Loucy (cell line): ENCODE measurements at regions not wholly inside any gene's neighbourhood (a gene's known extent, or its start where the extent isn't known, plus 50 kb on each side); places are given as distances from the start of the nearest gene placed in this dataset.

Experiments used
- H2AFZ ChIP-seq: fragments of 200-600 bp; sonication (generic); 2 replicates; pipeline ENCODE4 v1.6.0; 2016; ENCODE audit warnings: antibody characterized with exemption, mild to moderate bottlenecking, low read length, moderate library complexity
- H3F3A ChIP-seq: fragments of 200-600 bp; 2 replicates; pipeline ENCODE4 v1.6.0; 2016; ENCODE audit warnings: antibody characterized with exemption, low read depth, mild to moderate bottlenecking
- H3K27me3 ChIP-seq: fragments of 200-600 bp; sonication (generic); 2 replicates; pipeline ENCODE4 v1.6.1; 2014; ENCODE audit warnings: low read length, mild to moderate bottlenecking; ENCODE audit not compliant: insufficient read depth, poor library complexity, severe bottlenecking
- H3K36me3 ChIP-seq: fragments of 200-600 bp; sonication (generic); 2 replicates; pipeline ENCODE4 v1.6.1; 2016; ENCODE audit warnings: low read length; ENCODE audit not compliant: insufficient read depth
- H3K4me1 ChIP-seq: fragments of 200-600 bp; sonication (generic); 2 replicates; pipeline ENCODE4 v1.5.1; 2014; ENCODE audit warnings: low read length, mild to moderate bottlenecking; ENCODE audit not compliant: insufficient read depth, poor library complexity, severe bottlenecking
- H3K4me2 ChIP-seq: fragments of 200-600 bp; sonication (generic); 2 replicates; pipeline ENCODE4 v1.6.0; 2014; ENCODE audit warnings: antibody characterized with exemption, low read length, low read depth, mild to moderate bottlenecking; ENCODE audit not compliant: poor library complexity, severe bottlenecking
- H3K4me3 ChIP-seq: fragments of 200-600 bp; sonication (generic); 2 replicates; pipeline ENCODE4 v1.5.1; 2014; ENCODE audit warnings: low read length, mild to moderate bottlenecking, mixed read lengths; ENCODE audit not compliant: poor library complexity, severe bottlenecking
- H3K79me2 ChIP-seq: fragments of 200-600 bp; sonication (generic); 2 replicates; pipeline ENCODE4 v1.6.1; 2014; ENCODE audit warnings: low read length; ENCODE audit not compliant: insufficient read depth
- H3K9ac ChIP-seq: fragments of 200-600 bp; sonication (generic); 2 replicates; pipeline ENCODE4 v1.6.0; 2014; ENCODE audit warnings: mild to moderate bottlenecking, low read depth, low read length, moderate library complexity; ENCODE audit not compliant: poor library complexity, severe bottlenecking
- H3K9me2 ChIP-seq: fragments of 200-600 bp; sonication (generic); replicated peaks from 2 replicates; pipeline ENCODE4 v1.6.1; 2016; ENCODE audit warnings: low read depth, low read length, mixed read lengths
- H3K9me3 ChIP-seq: fragments of 200-600 bp; sonication (generic); 2 replicates; pipeline ENCODE4 v1.6.1; 2014; ENCODE audit warnings: mild to moderate bottlenecking, antibody characterized with exemption, low read length, low read depth; ENCODE audit not compliant: insufficient read depth
- H4K20me1 ChIP-seq: fragments of 200-600 bp; sonication (generic); 2 replicates; pipeline ENCODE4 v1.6.0; 2014; ENCODE audit warnings: antibody characterized with exemption, low read length, mild to moderate bottlenecking; ENCODE audit not compliant: insufficient read depth, poor library complexity, severe bottlenecking
- EZH2phosphoT487 ChIP-seq: fragments of 200-600 bp; IDR thresholded peaks from 2 replicates; pipeline ENCODE4 v1.6.1; 2018; ENCODE audit warnings: antibody characterized with exemption, mild to moderate bottlenecking, moderate library complexity, borderline replicate concordance
- TF ChIP-seq, protein P1 (sequence below): fragments of 200-600 bp; sonication (generic); conservative IDR thresholded peaks from 2 replicates; pipeline ENCODE4 v1.5.1; 2014; ENCODE audit warnings: mild to moderate bottlenecking, antibody characterized with exemption, low read length

DNA sequence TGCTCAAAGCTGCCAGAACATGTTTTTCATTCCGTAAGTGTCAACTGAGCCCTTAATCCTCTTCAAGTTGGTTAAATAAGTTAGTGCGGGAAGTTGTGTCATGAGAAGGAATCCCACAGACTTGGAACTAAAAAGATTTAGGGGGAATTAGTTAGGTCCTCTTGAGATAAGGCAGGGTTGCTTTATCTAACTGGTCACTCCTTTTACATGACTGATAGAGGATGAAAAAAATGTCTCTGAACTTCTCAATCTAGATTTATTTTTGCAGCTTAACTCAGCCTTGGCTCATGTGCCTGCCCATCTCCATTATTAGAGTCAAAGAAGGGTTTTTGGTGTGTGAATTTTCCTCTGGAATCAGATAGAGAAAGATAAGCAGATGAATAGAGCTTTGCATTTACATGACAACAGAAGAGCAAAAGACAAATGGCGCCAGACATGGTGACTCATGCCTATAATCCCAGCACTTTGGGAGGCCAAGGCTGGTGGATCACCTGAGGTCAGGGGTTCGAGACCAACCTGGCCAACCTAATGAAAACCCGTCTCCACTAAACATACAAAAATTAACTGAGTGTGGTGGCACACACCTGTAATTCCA lies 882.9 kb downstream of the RPA4 start:
- TF ChIP-seq, protein P1, sequence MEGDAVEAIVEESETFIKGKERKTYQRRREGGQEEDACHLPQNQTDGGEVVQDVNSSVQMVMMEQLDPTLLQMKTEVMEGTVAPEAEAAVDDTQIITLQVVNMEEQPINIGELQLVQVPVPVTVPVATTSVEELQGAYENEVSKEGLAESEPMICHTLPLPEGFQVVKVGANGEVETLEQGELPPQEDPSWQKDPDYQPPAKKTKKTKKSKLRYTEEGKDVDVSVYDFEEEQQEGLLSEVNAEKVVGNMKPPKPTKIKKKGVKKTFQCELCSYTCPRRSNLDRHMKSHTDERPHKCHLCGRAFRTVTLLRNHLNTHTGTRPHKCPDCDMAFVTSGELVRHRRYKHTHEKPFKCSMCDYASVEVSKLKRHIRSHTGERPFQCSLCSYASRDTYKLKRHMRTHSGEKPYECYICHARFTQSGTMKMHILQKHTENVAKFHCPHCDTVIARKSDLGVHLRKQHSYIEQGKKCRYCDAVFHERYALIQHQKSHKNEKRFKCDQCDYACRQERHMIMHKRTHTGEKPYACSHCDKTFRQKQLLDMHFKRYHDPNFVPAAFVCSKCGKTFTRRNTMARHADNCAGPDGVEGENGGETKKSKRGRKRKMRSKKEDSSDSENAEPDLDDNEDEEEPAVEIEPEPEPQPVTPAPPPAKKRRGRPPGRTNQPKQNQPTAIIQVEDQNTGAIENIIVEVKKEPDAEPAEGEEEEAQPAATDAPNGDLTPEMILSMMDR: no peak
- no peak for TF ChIP-seq EZH2phosphoT487
- H3K27me3 ChIP-seq: no peaks in the 10 kb centered on the region

DNA sequence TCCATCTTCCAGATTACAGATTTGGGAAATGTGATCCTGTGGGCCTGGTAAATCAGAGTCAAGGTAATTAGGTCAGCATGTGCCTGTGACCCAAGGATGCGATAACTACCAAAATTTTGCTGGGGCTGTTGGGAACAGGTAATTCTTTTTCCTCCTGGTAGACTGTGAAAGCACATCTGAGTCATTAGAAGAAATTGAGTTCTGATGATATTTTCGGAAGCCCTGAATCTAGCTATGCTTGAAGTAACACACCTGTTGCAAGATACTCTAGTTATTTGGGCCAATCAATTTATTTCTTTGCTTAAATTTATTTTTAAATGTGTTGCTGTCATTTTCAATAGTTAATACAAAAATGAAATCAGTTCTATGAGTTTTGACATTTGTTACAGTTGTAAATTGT lies 903.6 kb downstream of the RPA4 start:
- Histone ChIP-seq H3K36me3 (no peaks in the 10 kb centered on the region), H3K9me3 (no peaks in the 10 kb centered on the region), H3K79me2 (no peaks in the 10 kb centered on the region), H3K4me3 (no peak overlapping the region), H4K20me1 (no peaks in the 10 kb centered on the region), H3K4me1 (no peaks in the 10 kb centered on the region), H3K4me2 (no peak overlapping the region), H3K9me2 (no peaks in the 10 kb centered on the region), H3K9ac (no peak overlapping the region), H3F3A (no peaks in the 10 kb centered on the region), H3K27me3 (no peaks in the 10 kb centered on the region), H2AFZ (no peak overlapping the region)
- no peak for TF ChIP-seq EZH2phosphoT487
- TF ChIP-seq, protein P1: no peak

More for the DNA sequence above, 882.9 kb downstream of the RPA4 start:
- H3K36me3 ChIP-seq: no peaks in the 10 kb centered on the region
- no peaks in the 10 kb centered on the region for H3K9me2 ChIP-seq
- no peak overlapping the region for H3K4me3 ChIP-seq
- no peaks in the 10 kb centered on the region for H3K4me1 ChIP-seq
- no peaks in the 10 kb centered on the region for H3F3A ChIP-seq
- no peaks in the 10 kb centered on the region for H4K20me1 ChIP-seq
- H3K4me2 ChIP-seq: no peak overlapping the region
- H3K79me2 ChIP-seq: no peaks in the 10 kb centered on the region
- H2AFZ ChIP-seq: no peak overlapping the region
- no peak overlapping the region for H3K9ac ChIP-seq
- no peaks in the 10 kb centered on the region for H3K9me3 ChIP-seq

DNA sequence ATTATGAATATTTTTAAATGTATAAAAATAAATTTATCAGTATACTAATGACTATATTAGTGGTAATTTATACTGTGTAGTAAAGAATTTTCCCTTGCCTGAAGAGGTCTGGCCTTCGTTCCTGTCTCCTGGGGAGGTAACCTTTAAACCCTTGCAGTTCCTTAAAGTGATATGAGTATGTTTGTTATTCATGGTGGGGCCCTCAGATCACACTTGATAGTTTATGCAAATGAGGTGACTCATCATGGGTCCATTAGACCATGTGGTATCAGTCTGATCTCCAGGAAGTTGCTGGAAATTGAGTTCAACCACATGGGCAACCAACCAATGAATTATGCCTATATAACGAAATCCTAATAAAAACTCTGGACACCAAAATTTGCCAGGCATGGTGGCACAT lies 904.1 kb downstream of the RPA4 start:
- no peaks in the 10 kb centered on the region for H3K79me2 ChIP-seq
- H3K4me3 ChIP-seq: no peak overlapping the region
- no peaks in the 10 kb centered on the region for H4K20me1 ChIP-seq
- H3K36me3 ChIP-seq: no peaks in the 10 kb centered on the region
- TF ChIP-seq, protein P1: no peak
- no peak for TF ChIP-seq EZH2phosphoT487
- H3K9me2 ChIP-seq: no peaks in the 10 kb centered on the region
- H3K4me2 ChIP-seq: no peak overlapping the region
- H2AFZ ChIP-seq: no peak overlapping the region
- no peak overlapping the region for H3K9ac ChIP-seq
- no peaks in the 10 kb centered on the region for H3K9me3 ChIP-seq
- no peaks in the 10 kb centered on the region for H3K27me3 ChIP-seq
- H3F3A ChIP-seq: no peaks in the 10 kb centered on the region
- H3K4me1 ChIP-seq: no peaks in the 10 kb centered on the region
